Muscle of leg (tissue), 3 donors: ENCODE measurements at regions not wholly inside any gene's neighbourhood (a gene's known extent, or its start where the extent isn't known, plus 50 kb on each side); places are given as distances from the start of the nearest gene placed in this dataset.

ENCODE experiments used
- DNase-seq: peaks from one replicate; pipeline ENCODE4 v3.0.0; 2013
- H3K27ac ChIP-seq: one replicate; pipeline ENCODE4 v1.5.1; 2013; ENCODE audit warnings: mild to moderate bottlenecking, low read length, control low read depth
- H3K27me3 ChIP-seq: one replicate; pipeline ENCODE4 v1.6.1; 2013; ENCODE audit warnings: low read length; ENCODE audit not compliant: control insufficient read depth, insufficient read depth
- H3K36me3 ChIP-seq: one replicate; pipeline ENCODE4 v1.6.1; 2013; ENCODE audit warnings: low read length; ENCODE audit not compliant: control insufficient read depth, insufficient read depth
- H3K4me1 ChIP-seq: one replicate; pipeline ENCODE4 v1.6.1; 2013; ENCODE audit warnings: low read length; ENCODE audit not compliant: control insufficient read depth, insufficient read depth
- H3K4me3 ChIP-seq: one replicate; pipeline ENCODE4 v1.5.1; 2013; ENCODE audit warnings: low read length, control low read depth
- H3K9me3 ChIP-seq: replicated peaks from 2 replicates; pipeline ENCODE4 v1.6.1; 2013; ENCODE audit warnings: low read depth, low read length; ENCODE audit not compliant: control insufficient read depth
- WGBS: methylation state at CpG from one replicate; pipeline ENCODE4 v1.1.5; 2013; ENCODE audit warnings: missing lambda C conversion rate; ENCODE audit not compliant: insufficient coverage; 5-methylcytosine and 5-hydroxymethylcytosine counted together

DNA sequence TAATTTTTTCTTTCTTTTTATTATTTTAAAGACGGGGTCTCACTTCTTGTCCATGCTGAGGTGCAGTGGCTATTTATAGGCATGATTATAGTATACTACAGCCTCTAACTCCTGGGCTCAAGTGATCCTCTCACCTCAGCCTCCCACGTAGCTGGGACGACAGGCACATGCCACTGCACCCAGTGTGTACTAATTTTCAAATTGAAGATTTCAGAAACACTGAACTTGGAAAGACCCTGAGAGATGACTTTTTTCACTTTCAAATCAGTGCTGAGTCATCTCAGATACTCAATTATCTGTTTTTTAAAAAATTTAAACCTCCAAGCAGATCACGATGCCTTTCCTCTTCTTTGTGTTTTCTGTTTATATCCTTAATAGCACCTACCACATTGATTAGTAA is 53.7 kb upstream of the COCH start:
- H3K27ac ChIP-seq = no peak overlapping the region
- WGBS = 82% methylated on average over 2 of the region's 4 CpGs

DNA sequence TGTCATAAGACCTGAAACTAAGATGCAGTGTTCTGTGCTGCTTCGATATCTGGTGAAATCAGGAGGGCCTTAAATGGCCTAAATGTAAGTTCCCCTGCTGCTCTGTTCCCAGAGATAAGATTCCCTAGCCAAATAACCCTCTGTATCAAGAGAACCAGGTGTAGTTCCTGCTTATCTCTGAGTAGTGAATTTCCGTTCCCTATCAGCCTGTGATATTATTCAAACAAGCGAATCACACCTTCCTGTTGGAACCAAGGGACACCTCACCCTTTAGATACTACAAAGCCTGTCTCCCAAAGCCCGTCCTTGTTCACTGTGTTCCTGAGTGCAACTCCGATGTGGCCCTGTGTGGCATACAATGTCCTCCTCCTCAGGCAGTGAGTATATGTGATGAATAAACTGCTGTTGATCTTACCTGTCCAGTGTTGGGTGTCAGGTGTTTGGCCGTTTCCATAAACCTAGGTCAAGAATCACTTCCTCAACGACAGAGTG is 52.2 kb upstream of the COCH start:
- no peaks in the 10 kb centered on the region for H3K4me1 ChIP-seq
- H3K36me3 ChIP-seq = no peaks in the 10 kb centered on the region
- H3K27ac ChIP-seq = no peak overlapping the region
- peaks cover 5% of the 10 kb centered on the region for H3K9me3 ChIP-seq
- no peaks in the 10 kb centered on the region for H3K27me3 ChIP-seq
- DNase-seq = no peak
- H3K4me3 ChIP-seq = no peak overlapping the region
- WGBS = 85% methylated on average over 3 of the region's 7 CpGs

More for the DNA sequence above, 53.7 kb upstream of the COCH start:
- Histone ChIP-seq H3K9me3 (no peaks in the 10 kb centered on the region), H3K27me3 (no peaks in the 10 kb centered on the region), H3K36me3 (no peaks in the 10 kb centered on the region), H3K4me1 (no peaks in the 10 kb centered on the region), H3K4me3 (no peak overlapping the region)
- no peak for DNase-seq
